ENCODE measurements at regions not wholly inside any gene's neighbourhood (a gene's known extent, or its start where the extent isn't known, plus 50 kb on each side); places are given as distances from the start of the nearest gene placed in this dataset.

DNA sequence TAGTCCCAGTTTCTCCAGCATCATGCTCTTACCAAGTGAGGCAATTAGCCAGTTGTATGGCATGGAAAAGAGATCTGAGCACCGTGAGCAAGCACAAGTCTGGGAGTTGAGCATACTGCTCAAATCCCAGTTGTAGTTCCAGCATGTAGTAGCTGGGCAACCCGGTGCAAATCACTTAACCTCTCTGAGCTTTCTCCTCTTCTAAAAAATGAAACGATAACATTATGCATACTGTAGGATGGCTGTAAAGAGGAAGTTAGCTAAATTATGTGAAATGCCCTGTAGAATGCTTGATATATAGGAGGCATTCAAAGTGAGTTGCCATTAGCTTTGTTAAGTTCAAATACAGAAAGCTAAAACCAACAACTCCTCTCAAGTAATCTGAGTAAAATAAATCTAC, 164.0 kb upstream of the ZEB2 start:
- TF ChIP-seq, protein P1, sequence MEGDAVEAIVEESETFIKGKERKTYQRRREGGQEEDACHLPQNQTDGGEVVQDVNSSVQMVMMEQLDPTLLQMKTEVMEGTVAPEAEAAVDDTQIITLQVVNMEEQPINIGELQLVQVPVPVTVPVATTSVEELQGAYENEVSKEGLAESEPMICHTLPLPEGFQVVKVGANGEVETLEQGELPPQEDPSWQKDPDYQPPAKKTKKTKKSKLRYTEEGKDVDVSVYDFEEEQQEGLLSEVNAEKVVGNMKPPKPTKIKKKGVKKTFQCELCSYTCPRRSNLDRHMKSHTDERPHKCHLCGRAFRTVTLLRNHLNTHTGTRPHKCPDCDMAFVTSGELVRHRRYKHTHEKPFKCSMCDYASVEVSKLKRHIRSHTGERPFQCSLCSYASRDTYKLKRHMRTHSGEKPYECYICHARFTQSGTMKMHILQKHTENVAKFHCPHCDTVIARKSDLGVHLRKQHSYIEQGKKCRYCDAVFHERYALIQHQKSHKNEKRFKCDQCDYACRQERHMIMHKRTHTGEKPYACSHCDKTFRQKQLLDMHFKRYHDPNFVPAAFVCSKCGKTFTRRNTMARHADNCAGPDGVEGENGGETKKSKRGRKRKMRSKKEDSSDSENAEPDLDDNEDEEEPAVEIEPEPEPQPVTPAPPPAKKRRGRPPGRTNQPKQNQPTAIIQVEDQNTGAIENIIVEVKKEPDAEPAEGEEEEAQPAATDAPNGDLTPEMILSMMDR (IDR thresholded peaks at IDR 0.05): no peak
- no peak for TF ChIP-seq POLR2A (IDR thresholded peaks at IDR 0.05)
- H3K9me3 ChIP-seq (replicated peaks in 1 of 3): no peaks in the 10 kb centered on the region
- H3K4me1 ChIP-seq (replicated peaks in 1 of 2): no peaks in the 10 kb centered on the region
- no peak for DNase-seq
- 64 to 82% (median 75%) methylated on average over 3 of the region's 3 CpGs for WGBS, 4 donors
- no peaks in the 10 kb centered on the region for H3K36me3 ChIP-seq (replicated peaks in 1 of 2)
- H3K27ac ChIP-seq: no peak overlapping the region
- no peaks in the 10 kb centered on the region for H3K27me3 ChIP-seq
- no peak overlapping the region for H3K4me3 ChIP-seq
- intact Hi-C loops (cut with DNase I): no loop called here

DNA sequence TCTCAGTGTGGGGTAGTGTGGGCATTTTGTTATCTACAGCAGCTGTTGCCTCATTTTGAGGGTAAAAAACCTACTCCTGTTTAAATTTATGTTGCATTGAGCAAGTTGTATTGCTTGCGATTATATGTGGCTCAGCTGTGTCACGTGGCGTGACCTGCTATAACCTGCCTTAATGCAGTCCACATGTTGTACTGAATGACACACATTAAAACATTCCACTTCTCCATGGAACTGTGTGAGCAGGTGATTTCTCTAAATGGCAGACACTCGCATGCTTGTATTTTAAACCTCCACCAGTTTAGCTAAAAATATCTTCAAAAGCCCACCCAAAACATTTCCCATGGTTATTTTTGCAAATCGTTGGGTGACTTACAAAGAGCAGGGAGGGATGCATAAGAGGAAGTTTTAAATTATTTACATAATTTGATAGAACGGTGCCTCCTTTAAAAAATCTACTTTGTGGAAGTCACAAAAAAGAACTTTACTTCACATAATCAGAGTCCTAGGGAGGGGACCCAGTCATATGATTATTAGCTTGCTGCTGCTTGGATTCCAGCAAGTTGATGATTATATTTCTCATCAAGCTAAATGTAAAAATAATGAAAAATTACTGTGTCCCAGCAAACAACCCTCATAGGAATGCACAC, 163.3 kb upstream of the ZEB2 start:
- no peak for DNase-seq
- Histone ChIP-seq H3K27ac (no peak overlapping the region), H3K36me3 (replicated peaks in 1 of 2) (no peaks in the 10 kb centered on the region), H3K4me1 (replicated peaks in 1 of 2) (no peaks in the 10 kb centered on the region), H3K27me3 (no peaks in the 10 kb centered on the region), H3K4me3 (no peak overlapping the region), H3K9me3 (replicated peaks in 1 of 3) (no peaks in the 10 kb centered on the region)
- 66 to 75% (median 72%) methylated on average over 6 of the region's 6 CpGs for WGBS, 4 donors
- no peak for TF ChIP-seq POLR2A (IDR thresholded peaks at IDR 0.05)
- TF ChIP-seq, protein P1 (IDR thresholded peaks at IDR 0.05): no peak
- intact Hi-C loops (cut with DNase I): no loop called here

DNA sequence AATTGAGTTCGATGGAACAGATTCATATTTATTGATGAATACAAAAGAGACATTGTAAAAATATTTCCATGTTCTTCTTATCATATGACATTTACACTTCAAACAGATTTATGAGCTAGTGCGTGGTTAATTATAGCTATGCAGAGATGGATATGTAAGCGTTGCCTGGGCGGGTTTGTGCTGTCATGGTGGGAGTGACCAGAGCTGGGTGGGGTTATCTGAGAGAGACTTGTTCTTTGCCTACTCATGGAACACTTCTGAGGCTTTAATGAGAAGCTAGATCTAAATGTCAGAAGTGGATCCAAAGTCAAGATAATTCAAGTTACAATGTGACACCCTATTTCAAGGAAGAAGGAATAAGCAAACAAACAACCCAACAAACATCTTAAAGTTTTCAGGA, 162.3 kb upstream of the ZEB2 start:
- no peak overlapping the region for H3K27ac ChIP-seq
- 65 to 82% (median 78%) methylated on average over 4 of the region's 4 CpGs for WGBS, 4 donors
- intact Hi-C loops (cut with DNase I): no loop called here

DNA sequence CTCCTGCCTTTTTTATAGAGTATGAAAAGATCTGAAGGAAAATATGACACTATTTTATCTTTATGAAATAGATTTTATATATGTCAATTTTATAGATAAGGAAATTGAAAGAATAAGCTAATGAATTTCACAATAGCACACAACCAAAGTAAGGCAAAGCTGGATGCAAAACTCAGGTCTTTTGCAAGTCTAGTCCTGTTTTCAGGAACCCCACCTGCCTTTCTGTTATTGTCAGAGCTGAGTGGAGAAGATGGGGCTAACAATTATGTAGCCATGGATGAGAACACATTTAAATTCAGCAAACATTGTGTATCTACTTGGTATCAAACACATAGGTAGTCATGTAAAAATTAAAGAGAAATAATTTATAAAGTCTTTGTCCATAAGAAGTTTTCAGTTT, 161.5 kb upstream of the ZEB2 start:
- Histone ChIP-seq H3K27ac (no peak overlapping the region), H3K36me3 (replicated peaks in 1 of 2) (no peaks in the 10 kb centered on the region), H3K4me3 (no peak overlapping the region), H3K9me3 (replicated peaks in 1 of 3) (no peaks in the 10 kb centered on the region), H3K27me3 (no peaks in the 10 kb centered on the region), H3K4me1 (replicated peaks in 1 of 2) (no peaks in the 10 kb centered on the region)
- TF ChIP-seq, protein P1 (IDR thresholded peaks at IDR 0.05): no peak
- no peak for TF ChIP-seq POLR2A (IDR thresholded peaks at IDR 0.05)
- intact Hi-C loops (cut with DNase I): no loop called here
- DNase-seq: no peak

More for the DNA sequence above, 162.3 kb upstream of the ZEB2 start:
- no peaks in the 10 kb centered on the region for H3K4me1 ChIP-seq (replicated peaks in 1 of 2)
- H3K27me3 ChIP-seq: no peaks in the 10 kb centered on the region
- TF ChIP-seq POLR2A (IDR thresholded peaks at IDR 0.05): no peak
- TF ChIP-seq, protein P1 (IDR thresholded peaks at IDR 0.05): no peak
- no peak overlapping the region for H3K4me3 ChIP-seq
- H3K36me3 ChIP-seq (replicated peaks in 1 of 2): no peaks in the 10 kb centered on the region
- no peaks in the 10 kb centered on the region for H3K9me3 ChIP-seq (replicated peaks in 1 of 3)
- DNase-seq: no peak
